GM18517 (cell line): ENCODE measurements at regions not wholly inside any gene's neighbourhood (a gene's known extent, or its start where the extent isn't known, plus 50 kb on each side); places are given as distances from the start of the nearest gene placed in this dataset.
"Not testable (repeated sequence)": the region's sequence is repeated elsewhere in the genome, so short reads cannot be mapped to it uniquely, and the experiment has no call there.

ENCODE experiments used
- ATAC-seq: cut with Tn5 transposase; IDR thresholded peaks from one replicate; pipeline ENCODE4 v1.9.1; 2021; ENCODE audit warnings: mild to moderate bottlenecking, moderate library complexity; ENCODE audit not compliant: unreplicated experiment

- no peak for ATAC-seq
These were observed 188.5 kb upstream of the CCNG1 start for GRCh38 chr5:163248871-163249270.

- ATAC-seq = no peak
These were observed 184.4 kb upstream of the CCNG1 start for GRCh38 chr5:163252950-163253349.

DNA sequence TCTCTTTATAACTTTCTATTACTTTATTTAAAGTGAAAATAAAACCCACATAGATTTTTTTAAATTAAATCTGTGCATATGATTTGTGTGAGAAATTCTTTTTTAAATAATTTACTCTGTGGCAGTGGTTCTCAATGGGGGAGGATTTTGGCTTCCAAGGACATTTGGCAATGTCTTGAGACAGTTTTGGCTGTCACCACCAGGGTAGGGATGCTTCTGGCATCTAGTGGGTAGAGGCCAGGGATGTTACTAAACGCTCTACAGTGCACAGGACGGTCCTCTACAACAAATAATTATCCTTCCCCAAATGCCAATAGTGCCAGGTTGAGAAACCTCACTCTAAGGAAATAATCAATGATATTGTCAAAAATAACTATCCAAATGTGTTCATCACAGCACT is 177.9 kb upstream of the CCNG1 start:
- ATAC-seq = no peak

- ATAC-seq = no peak
These were observed 176.9 kb upstream of the CCNG1 start for GRCh38 chr5:163260471-163260870.

DNA sequence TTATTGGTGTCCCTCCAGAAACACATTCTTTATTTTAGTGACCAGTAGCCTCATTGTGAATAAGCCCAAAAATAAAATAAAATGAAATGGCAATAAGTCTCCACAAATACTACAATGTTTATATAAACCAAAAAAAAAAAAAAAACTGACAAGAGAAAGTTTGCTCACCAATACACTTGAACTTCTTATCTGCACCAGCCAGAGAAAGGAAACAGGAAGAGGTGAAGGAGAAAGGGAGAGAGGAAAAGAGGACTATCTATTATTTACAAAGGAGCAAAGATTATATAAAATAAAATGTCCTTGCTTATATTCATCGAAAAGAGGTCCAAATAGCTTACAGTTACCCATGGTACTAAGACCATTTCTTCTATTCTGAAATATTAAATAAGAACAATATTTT is 176.4 kb upstream of the CCNG1 start:
- ATAC-seq = no peak

DNA sequence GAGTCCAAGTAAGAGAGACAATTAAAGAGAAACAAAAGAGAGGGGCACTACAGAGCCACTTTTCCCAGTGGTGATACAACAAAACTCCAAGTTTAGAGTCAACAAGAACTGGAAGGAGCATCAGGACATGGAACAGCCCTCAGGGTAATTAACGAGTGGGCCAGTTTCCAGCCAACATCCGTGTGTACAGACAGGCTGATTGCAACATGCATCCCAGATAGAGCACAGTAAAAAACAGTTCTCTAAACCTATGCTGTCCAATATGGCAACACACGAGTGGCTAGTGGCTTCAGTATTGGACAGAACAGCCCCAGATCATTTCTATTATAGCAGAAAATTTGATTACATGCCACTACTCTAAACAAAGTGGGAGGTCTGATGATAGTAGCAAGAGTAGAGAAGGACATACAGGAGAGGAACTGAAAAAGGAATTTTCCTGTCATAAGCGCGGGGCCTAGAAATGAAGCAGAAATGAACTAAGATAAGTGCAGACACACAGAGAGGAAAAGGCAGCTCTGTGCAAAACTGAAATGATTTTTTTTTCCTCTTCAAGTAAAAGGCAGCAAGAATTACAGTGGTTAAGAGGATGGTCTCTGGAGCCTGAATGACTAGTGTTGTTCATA is 175.6 kb upstream of the CCNG1 start:
- no peak for ATAC-seq

- not testable (repeated sequence) for ATAC-seq
These were observed 171.1 kb upstream of the CCNG1 start for GRCh38 chr5:163266249-163266648.

DNA sequence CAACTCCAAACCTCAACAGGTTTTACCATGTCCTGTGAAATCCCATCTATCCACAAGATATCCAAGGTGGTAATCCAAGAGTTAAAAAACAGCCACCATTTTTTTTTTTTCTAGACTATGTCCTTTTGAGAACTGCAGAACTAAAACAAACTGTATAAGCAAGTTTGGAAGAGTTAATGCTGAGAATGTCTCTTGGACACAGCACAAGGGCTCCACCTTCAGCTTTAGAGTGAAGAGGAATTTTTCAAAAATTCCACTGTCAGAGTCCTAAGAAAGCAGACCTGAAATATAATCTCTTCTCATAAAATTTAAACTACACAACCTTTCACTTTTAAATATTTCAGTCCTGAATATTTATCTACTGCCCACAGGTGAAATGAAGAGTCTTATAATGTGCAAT is 167.8 kb upstream of the CCNG1 start:
- ATAC-seq = no peak

GRCh38 chr5:163276466-163276865 is 160.9 kb upstream of the CCNG1 start:
- no peak for ATAC-seq

- not testable (repeated sequence) for ATAC-seq
These were observed 156.5 kb upstream of the CCNG1 start for GRCh38 chr5:163280897-163281296.

DNA sequence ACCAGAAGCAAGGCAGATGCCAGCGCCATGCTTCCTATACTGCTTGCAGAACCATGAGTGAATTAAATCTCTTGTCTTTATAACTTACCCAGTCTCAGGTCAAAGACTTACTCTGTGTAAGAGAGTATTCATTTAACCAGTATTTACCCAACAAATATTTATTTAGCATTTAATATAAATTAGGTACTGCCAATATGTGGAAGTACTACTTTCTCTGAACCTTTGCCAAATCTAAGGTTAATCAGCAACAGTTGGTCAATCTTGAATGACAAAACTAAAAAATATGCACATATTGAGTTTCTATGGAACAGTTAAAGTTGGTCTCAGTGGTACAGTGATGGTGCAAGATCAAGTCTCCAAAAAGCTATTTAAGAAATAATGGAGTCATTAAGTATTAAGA is 155.9 kb upstream of the CCNG1 start:
- no peak for ATAC-seq

DNA sequence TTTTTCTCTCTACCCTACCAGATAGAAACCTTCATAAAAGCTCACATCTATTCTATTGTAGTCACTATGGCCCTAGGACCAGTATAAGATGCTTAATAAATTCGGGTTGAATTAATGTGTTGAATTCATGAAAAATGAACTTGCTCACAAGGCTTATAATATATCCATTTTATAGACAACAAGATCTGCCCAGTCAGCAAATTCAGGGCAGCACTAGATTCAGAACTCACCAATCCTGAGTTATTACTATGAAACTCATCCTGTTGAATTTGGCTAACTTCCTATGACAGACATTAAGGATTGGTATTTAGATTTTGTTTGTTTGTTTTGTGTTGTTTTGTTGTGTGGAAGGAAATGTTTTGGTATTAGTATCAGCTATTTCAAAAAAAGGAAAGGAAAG is 143.6 kb upstream of the CCNG1 start:
- ATAC-seq = no peak

- no peak for ATAC-seq
These were observed 133.7 kb upstream of the CCNG1 start for GRCh38 chr5:163303718-163304117.

GRCh38 chr5:163305655-163306054 is 131.7 kb upstream of the CCNG1 start:
- no peak for ATAC-seq

DNA sequence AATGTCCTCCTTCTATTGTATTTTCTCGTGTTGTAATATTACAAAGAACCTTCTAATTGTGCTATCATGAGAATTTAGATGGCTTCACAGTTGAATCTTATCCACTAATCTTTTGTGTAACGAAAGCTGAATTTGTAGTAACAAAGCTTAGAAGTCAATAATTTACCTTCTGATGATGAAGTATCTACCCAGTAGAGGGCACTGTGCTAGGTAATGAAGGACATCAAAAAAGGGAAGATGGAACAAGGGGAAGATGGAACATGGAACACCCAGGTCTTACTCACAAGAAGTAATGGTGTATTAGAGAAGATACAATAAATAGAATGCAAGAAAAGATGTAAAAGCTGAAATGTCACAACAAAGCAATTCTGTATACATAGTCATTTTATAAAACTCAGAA is 131.0 kb upstream of the CCNG1 start:
- ATAC-seq = no peak

- ATAC-seq = no peak
These were observed 127.5 kb upstream of the CCNG1 start for GRCh38 chr5:163309914-163310313.

DNA sequence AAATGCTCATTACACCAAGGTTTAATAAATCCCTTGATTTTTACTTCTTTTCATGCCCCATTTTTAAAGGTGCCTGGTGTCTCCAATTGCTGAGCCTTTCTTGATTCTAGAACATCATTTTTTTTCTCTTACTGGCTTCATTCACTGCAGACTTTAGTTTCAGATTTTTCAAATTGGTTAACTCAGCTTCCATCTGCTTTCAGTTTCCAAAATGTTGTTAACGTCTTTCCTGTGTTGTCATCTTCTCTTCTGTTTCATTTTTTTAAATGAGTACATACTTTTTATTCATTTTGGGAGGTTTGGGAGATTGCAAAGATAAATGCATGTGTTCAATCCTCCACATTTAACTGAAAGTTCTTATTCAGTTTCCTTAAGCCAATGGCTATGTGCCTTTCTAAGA is 126.4 kb upstream of the CCNG1 start:
- ATAC-seq = no peak

DNA sequence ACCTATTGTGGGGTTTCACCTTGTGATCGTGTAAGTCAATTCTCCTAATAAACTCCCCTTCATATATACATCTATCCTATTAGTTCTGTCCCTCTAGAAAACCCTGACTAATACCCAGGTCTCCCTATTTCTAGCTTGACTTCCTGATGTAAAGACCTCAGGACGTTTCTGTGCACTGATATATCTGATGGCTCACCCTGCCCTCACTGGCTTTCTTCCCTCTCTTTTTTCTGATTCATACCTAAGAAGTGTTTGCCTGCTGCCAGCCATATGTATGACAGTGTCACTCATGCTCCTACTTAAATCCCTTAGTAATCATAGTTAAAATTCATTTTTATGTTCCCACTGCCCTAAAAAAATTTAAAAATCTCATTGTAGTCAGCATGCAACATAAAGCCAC is 124.8 kb upstream of the CCNG1 start:
- no peak for ATAC-seq

DNA sequence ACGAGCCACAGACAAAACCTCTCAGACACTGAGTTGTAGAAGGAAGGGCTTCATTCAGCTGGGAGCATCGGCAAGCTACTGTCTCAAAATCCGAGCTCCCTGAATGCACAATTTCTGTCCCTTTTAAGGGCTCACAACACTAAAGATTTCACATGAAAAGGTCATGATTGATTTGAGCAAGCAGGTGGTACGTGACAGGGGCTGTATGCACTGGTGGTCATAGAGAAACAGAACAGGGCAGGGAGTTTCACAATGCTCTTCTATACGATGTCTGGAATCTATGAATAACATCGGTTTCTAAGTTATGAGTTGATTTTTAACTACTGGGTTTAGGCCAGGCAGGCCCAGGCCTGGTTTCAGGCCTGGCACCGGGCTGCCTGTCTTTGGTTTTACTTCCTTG is 124.3 kb upstream of the CCNG1 start:
- ATAC-seq = not testable (repeated sequence)

DNA sequence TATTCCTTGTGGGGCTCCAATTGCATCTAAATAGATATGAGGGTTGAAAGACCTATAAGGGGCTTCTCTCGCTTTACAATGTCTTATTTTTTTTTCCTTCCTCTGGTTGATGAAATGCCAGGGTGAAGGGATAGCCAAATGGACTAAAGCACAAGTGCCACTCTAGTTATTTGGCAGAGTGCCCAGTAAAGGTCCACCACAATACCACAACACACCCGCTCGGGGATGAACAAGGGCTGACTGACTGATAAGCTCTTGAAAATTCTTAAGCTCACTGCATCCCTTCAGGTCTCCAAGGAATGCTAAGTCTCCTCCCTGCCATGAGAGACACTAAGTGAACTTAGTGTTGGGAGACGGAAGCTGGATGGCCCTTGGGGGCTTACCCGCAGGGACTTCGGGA is 121.0 kb upstream of the CCNG1 start:
- not testable (repeated sequence) for ATAC-seq

GRCh38 chr5:163318707-163319106 is 118.7 kb upstream of the CCNG1 start:
- no peak for ATAC-seq

DNA sequence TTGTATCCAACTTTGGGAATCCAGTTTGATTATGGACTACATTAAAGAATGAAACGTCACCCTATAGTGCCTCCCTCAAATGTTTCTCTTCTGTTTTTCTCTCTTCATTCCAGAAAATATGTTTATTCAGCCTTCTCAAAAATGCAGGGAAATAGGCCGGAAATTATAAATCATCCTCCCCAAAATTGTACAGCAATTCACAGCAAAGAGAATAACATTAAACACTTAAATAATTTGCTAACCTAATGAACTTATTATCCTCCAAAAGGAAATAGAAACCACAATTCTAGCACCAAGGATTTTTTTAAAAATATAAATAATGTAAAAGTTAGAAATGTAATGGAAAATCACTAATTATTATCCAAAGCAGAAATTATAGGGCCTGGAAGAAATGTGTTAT is 115.9 kb upstream of the CCNG1 start:
- no peak for ATAC-seq
